Right renal pelvis (tissue), 4 donors: ENCODE measurements at regions not wholly inside any gene's neighbourhood (a gene's known extent, or its start where the extent isn't known, plus 50 kb on each side); places are given as distances from the start of the nearest gene placed in this dataset.

Source experiments
- DNase-seq, 4 donors: peaks; one replicate each; pipeline ENCODE4 v3.0.0-alpha.2; 2013; ENCODE audit warnings: low read depth in 4 of 4, low spot score in 3 of 4, missing footprints in 1 of 4

DNA sequence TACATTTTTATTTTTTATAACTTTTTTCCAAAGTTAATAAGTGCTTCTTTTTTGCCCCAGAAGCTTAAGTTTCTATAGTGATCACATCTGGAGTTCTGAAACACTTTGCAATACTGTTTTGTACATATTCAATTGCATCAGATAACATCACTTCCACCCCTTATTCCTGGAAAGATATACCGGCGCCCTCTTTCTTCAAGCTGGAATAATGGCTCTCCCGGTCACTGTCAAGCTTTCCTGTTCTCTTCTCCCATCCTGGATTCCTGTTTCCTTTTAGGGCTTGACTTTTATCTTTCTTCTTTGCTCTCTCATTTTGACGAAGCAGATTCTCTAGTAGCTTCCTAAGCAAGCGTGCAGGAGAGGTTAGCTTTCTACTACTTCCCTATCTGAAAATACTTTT, 1866.8 kb downstream of the MRPL39 start:
- no peak for DNase-seq

DNA sequence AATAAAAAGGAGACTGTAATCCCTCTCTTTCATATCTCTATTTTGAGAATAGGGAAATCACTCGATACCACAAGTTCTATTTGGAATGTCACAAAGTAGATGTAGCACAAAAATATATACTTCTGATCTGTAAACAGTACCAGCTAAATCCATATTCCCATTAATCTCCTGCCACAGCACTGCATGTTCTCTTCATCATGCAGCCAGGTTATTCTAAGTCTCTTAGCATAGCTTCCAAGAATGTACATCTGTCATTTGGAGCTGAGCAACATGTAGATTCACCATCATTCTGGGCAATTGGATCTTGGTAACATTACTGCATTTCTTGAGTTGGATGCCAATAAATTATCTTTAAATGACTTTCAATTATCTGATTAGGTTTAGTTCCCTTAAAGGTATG, 1874.5 kb downstream of the MRPL39 start:
- no peak for DNase-seq

DNA sequence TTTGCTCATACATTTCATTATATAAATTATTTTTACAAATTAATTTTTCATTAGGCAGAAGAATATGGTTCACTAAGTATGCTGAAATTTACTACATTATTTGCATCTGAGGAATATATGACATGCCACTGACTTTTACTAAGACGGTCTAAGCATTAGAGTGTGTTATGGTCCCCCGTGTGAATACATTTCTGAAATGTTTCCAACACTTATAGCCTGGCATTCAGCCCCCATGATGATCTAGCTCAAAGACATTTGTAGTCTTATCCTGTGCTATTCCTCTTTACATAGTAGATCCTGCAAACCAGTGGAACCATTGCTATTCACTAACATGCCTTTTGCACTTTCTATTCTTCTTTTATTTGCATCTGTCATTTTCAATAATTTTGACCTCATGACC, 1878.0 kb downstream of the MRPL39 start:
- DNase-seq: no peak

DNA sequence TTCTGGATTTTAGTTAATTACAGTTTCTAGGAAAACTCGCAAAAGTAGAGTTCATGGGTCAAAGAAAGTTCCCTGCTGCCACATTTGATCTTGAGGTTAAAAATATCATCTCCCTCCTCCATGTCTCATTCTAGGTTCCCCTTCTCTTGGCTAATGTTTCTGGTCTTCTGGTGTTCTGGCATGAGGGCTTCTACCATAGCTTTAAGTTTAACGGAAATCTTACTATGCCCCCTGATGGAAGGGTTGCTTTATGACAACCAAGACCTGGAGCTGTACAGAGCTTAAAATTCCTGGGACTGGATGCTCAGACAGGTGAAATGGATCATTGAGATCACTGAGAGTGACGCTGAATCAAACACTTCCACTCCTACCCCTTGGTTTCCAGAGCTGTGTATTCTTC, 1881.7 kb downstream of the MRPL39 start:
- DNase-seq: no peak

DNA sequence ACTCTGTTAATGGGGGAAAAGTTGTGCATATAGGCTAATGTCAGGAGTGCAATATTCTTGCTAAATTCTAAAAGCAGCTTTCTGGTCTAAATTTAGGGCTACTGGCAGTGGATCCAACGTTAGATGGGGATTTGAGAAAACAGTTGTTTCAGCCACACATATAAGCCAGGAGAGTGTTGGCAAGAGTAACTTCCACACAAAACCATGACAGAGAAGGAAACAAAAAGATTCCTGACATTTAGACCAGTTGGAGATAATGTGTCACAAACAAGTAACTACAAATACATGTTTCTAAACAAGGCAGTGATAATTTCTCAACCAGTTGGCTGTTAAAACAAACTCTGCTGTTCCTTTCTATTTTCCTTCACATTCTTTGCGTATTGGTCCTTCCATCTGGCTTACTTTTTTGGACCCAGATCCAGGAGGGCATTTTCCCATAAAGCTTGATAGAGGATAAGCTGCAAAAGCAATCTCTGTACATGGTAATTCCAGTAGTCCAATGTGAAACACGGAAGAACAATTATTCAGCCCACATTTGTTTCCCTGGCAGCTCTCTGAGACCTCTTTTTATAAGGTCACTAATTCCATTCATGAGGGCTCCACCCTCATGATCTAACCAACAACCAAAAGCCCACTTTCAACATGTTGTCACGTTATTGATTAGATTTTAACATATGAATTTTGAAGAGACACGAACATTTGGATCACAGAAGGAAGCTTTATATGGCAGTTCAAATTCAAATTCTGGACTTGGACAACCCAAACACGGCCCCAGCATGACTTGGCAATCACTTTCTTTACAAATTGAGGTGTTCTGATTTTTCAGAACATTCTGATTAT, 1888.6 kb downstream of the MRPL39 start:
- DNase-seq: no peak

DNA sequence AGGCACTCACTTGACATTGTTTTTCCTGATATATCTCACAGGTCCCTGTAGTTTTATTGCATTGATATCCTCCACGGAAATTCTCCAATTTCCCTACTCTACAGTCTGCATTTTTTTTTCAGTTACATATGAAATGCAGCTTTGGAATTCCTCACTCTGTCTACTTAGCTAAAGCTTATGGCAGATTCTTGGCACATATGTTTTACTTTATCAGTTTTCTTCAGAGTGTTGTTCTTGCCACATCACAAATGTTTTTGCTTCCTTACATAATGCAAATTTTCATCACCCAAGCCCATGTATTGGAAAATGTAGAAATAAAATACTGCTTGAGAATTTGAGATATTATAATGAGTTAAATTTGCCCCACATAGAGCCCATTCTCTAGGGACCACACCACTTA, 1895.1 kb downstream of the MRPL39 start:
- no peak for DNase-seq

DNA sequence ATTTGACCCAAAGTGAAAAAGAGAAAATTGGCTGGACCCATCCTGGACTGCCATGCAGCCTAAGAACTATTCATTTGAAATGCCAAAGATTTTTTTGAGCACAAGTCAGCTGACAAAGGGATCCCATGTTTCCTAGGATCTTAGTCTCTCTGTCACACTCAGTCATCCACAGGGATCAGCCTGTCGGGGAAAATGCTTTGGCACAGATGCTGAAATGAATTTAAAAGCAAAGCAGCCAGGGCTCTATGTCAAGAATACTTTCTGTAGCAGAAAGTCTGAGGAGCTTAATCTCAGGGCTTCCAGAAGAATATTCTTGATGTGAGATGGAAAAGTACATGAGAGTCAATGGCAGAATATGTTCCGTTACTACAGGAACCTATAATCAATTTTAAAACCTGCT, 1900.8 kb downstream of the MRPL39 start:
- no peak for DNase-seq

DNA sequence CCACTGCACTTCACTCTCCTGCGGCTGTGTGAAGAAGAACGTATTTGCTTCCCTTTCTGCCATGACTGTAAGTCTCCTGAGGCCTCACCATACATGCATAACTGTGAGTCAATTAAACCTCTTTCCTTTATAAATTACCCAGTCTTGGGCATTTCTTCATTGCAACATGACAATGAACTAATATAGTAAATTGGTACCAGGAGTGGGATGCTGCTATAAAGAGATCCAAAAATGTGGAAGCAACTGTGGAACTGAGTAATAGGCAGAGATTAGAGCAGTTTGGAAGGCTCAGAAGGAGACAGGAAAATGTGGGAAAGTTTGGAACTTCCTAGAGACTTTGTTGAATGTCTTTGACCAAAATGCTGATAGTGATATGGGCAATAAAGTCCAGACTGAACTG, 1907.9 kb downstream of the MRPL39 start:
- DNase-seq: no peak

DNA sequence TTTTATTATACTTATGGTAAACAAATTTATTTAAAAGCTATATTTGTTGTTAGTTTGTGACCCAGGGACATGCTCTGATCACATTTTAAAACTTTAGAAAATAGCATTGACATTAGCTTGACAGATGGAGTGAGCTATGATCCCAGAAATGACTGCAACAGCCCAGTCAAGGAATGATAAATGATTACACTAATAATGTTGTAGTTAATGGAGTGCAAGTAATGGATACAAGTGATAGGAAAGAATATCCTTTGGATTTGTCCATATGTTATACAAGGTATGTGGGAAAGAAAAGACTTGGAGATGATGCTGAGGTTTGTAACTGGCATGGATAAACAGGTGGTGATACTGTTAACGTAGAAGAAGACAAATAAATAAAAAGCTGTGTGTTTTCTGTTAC, 1908.7 kb downstream of the MRPL39 start:
- DNase-seq: no peak

DNA sequence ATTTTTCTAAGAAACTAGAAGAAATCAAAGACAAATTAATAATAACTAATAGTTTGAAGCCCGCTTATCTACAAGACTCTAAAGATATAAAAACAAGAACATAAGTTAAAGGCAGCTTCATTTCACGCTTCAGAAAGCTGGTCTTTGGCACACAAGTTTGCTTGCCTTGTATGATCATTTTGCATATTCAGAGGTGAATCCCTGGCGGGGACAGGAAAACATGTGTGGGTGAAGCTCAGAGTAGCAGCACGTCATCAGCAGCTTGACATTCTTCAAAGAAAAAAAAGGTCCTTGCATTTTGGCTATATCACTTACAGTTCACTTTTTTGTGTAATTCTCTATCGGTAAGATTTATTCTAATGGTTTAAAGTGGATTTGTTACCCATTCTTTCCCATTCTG, 1911.8 kb downstream of the MRPL39 start:
- no peak for DNase-seq

DNA sequence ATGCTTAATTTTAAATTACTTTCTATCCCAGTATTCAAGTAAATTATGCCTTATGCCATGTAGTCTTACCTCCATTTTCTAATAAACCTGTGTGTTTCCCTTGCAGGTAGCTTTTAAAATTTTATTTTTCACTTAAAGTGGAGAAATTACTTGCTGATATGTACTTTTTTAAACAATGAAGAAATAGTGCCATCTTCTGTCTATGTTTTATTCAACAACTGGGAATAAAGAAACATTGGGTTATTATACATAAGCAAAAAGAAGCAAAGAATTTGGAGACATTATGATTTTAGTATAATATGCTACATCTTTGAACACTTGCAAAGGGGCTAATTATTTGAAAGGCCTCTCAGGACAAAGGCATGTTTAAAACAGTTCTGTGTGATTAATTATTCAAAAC, 1912.9 kb downstream of the MRPL39 start:
- DNase-seq: no peak

DNA sequence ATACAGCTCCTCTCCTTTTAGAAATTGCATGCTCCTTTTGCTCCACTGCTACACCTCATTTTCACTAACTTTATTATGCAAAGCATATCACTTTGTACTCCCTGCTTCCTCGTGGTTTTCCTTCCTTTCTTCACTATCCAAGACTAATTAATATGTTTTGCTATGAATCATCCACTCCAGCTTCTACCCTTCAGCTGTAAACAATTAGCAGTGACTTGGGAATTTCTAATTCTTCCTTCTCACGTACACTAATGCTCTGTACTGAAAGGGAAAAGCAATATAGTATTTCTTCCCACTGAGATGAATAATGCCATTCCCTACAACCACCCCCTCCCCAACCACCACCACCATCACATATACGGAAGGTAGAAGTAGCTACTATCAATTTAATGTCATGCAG, 1917.0 kb downstream of the MRPL39 start:
- no peak for DNase-seq

DNA sequence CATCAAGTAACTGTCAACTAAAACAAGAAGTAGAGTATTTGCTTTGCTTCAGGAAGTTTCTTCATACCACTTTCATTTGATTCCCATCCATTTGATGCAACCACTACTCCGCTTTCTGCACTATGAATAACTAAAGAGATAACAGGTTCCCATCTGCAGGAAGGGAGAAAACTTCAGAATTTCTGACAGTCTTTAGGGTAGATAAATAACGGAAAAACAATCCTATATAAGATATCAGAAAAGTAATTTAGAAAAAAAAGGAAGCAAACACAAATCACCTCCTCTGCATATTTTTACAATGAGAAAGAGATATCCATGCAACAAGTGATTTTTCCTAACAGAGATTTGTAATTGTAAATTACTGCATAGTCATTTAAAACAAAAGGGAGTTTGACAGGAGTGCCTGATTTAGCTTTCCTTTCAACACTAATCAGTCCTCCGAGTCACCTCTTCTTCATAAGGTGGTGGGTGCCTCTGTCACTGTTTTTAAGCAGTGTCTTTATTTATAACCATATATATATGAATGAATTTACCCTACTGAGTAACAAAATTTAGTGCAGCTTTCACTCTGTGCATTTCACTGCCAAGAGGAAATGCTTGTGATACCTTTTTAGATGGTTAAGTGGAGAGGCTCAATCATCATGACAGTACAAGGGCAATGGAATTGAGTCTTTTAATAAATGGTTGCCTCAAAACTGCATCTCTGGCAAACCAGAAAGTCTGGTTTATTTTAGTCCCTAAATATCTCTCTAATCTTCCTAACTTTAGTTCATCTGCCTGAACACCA, 1920.4 kb downstream of the MRPL39 start:
- DNase-seq: no peak

DNA sequence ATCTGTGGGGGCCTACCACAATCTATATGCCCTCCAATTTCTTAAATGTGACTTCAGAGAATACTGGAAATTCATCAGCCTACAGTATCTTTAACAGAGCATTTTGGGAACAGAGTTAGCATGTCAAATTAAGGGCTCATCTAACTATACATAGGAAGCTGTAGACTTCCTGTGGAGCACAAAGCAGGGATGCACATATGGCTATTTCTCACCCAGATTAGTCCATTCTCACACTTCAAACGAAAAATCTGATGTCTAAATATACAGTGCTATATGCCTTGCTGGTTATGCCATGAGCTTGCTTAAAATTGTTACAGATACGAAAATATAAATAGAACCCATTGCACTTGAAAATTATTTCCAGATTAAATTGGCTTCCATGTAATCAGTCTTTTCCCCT, 1922.8 kb downstream of the MRPL39 start:
- DNase-seq: no peak

DNA sequence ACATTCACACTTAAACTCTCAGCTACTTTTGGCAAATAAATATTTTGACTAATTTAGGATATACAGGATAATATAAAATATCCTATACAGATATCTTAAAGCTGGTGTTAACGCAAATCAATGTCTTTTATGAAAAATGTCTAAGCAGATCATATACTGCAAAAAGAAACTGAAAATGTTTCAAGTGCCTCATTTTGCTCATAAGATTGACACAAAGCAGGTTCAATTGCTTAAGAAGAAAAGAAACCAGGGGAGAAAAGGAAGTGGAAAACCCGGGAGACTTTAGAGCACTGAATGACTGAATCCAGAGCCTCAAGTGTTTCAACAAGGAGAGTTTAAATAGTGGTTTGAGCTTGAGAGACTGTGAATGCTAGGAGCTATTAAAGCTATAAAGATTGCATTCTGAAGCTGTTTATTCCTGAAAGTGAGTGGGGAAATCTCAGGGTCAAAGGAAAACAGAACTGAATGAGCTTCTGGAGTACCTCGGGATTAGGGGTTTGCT, 1943.0 kb downstream of the MRPL39 start:
- no peak for DNase-seq

DNA sequence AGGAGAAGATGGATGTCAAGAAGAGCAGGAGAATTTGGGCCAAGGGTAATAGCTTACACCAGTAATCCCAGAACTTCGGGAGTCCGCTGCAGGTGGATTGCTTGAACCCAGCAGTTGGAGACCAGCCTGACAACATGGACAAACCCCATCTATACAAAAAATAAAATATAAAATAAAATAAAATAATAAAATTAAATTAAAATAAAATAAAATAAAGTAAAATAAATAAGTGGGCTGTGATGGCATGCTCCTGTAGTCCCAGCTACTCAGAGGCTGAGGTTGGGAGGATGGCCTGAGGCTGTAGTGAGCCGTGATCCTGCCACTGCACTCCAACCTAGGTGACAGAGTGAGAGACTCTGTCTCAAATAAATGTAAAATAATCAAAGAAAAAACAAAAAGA, 1946.7 kb downstream of the MRPL39 start:
- no peak for DNase-seq

DNA sequence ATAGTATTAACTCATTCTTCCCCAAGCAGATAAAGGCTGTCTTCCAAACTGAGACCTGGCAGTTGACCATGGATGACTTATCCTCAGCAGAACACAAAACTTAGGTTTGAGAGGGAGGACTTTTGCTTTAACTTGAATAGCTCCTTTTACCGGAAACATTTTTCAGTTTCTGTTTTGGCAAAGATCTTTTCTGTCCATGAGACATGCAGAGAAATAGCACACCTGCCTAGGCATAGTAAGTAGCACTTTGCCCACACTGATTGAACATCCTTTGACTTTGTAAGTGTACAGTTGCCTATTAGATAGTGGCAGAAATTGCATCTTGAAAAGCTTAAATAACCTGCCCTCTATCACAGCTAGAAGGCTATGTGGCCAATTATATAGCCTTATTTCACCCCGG, 1962.5 kb downstream of the MRPL39 start:
- no peak for DNase-seq

DNA sequence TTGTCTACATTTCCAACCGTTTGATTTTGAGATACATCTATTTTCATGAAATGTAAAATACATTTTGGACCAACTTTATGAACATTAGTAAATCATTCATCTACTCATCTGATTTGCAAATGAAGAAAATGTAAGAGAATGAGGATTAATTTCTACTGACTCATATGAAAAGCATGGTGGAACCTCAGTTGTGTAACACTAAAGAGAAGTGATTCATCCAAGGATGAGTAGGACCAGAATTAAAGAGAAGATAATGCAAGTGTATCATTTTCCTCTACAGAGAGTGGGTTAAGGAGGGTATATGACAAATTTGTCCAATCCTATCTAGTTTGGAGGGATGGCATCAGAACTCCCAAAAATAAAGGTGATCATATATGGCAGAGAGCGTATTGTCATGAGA, 1967.6 kb downstream of the MRPL39 start:
- DNase-seq: no peak

DNA sequence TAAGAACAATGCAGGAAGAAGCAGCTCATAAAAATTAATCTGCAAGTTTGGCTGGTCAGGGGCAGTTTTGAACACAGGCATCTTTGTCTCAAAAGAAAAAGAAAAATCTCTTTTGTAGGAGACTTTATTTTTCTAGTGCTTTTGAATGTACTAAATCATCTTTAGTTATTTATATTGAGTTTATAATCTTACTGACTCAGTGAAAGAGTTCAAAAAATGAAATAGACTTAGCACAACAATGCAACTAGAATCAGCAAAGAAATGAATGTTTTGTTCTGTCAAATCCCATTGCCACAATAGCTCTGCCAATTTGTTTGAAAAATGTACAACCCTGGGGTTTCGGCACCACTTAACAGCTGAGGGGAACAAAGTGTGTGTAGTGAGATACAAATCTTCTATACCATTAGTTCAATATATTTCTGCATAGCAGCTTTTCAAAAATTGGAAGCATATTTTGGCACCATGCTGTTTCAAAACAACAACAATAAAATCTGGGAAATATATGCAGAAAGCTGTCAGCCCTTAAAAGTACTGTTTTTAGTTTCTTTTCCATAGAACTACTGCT, 1969.1 kb downstream of the MRPL39 start:
- no peak for DNase-seq

DNA sequence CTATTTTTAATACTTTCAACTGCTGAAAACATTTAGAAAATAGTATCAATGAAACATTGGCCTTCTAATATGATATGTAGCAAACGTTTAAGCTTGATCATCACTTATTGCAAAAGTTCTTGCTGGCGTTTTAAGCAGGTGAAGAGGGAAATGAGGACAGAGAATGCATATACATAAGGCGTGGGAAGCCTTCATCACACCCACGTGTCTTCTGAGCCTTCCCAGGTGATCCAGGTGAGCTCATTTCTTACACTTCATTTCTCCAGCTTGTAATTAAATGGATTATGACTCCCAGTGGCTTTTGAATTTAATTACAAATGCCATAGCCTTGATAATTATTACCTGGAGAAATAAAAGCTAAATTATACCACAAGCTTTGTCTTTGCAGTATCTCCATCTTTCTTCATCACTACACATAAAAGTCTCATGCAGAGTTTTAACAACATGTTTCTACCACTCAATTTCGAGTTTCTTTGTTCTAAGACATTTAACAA, 1973.8 kb downstream of the MRPL39 start:
- no peak for DNase-seq

DNA sequence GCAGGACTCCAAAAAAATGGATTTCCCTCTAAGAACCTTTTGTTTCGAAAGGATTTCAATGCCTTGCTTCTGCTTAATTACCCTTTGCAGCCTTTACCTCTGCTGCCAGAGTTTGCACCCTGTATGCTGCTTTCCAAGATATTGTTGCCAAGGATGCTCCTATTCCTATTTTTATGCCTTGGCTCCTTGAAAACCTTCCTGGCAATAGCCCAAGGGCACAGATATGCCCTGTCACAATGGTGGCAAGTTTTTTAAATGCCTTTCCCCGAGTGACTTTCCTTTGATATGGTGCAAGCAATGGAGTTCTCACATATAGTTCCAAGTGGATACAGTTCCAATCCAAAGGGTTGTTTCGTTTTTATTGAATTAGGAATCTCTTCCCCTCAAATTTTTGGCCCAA, 1983.0 kb downstream of the MRPL39 start:
- DNase-seq: no peak
